Activated naive CD4-positive, alpha-beta T cell treated with Interleukin-2 at 50 U/mL for 16 hours (primary cell): ENCODE measurements at regions not wholly inside any gene's neighbourhood (a gene's known extent, or its start where the extent isn't known, plus 50 kb on each side); places are given as distances from the start of the nearest gene placed in this dataset.
"Not testable (repeated sequence)": the region's sequence is repeated elsewhere in the genome, so short reads cannot be mapped to it uniquely, and the experiment has no call there.

ENCODE experiments used
- DNase-seq: peaks from one replicate; pipeline ENCODE4 v3.0.0-alpha.2; 2020

- DNase-seq: no peak
Observed at GRCh38 chr2:446963-447530, 159.2 kb upstream of the ALKAL2 start.

DNA sequence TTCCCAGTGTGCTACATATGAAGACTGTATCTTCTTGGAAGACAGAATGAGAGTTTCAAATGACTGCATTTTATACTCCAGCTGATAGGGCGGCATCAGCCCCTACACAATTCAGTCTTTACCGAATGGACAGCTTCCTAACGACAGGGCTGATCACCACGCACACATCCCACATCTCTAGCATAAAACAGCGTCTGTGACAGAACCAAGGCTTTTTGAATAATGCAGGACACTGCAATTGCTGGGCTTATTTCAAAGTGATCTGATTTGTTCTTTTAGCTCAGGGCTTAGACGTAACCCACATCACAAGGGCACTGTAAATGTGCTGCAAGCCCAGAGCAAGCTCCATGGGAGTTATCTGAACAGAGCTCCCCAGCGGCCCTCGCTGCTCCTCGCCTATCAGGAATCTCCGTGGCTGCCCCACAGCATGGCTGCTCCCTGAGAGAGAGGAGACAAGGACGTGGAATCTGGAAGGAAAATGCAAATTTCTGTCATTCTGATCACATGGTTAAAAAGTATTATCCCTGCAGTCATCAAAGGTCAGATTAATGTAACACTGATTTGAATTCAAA is 158.5 kb upstream of the ALKAL2 start:
- DNase-seq: no peak

DNA sequence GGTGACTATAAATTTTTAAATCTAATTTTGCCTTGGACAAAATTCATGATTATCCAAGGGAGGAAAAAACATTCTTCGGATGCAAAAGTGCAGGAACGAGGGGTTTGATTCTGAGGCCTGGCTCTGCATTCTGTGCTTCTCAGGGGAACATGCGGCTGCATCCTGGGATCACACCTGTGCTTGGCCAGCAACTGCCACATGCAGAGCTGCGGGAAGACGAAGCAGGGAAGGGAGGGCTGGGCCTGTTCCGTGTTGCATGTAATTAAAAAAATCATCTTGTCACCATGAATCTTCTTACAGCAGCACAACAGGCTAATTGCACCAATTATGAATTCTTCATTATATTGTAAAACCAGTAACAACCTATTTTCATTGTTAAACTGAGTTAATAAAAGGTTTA is 158.0 kb upstream of the ALKAL2 start:
- DNase-seq: no peak

DNA sequence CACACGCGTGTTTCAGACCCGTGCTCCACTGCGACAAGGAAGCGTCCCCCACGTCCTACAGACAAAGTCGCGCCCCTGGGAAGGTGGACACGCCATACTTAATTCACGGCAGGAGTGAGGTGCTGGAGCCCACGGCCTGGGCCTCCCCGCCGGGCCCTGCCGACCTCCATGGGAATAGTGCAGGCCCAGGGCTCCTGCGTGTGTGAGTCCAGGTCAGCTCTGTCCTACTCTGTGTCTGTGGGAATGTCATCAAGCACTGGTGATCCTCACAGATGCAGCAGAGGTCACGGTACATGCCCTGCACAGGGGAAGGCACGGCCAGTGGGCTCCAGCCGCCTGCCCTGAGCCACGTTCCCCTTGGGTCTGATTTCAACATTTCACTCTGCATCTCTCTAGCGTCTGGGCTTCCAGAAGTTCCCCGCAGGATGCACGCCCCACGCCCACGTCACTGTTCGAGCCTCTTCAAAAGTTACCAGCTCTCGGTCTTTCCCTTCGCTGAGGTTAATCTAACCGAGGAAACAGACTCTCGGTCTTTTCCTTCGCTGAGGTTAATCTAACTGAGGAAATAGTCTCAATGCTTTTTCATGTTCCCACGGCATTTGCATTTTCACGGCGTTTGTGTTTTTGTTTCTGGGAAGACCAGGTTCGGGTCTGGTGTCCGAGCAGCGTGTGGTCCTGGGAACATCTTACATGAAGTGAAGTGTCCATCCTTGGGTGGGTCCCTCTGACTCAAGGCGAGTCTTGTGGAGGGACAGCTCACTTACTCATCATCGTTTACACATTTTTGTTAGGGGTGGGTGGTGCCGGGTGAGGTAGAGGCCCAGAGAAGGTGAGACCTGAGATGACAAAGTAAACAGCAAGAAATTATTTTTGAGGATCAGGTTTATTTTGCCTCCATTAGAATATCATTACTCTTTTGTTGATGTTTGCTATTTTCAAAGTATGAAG is 157.3 kb upstream of the ALKAL2 start:
- peak; percentile 7 for DNase-seq

DNA sequence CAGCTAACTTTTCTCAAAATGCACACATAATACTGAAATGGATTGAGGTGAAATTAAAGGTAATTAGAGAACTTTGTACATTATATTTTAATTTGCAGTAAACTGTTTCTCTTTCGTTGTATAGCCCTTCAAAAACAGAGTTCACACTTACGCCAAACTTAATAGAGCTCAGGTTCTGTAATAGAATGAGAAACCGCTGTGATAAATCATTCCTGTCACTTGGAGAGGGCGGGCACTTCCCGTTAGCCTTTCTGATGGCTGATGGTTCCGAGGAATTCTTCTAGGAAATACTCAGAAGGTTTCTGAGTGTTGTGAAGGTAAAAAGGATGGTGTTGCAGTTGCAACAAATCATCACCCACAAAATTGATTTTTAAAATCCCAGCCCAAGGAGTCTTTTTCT is 155.8 kb upstream of the ALKAL2 start:
- no peak for DNase-seq

DNA sequence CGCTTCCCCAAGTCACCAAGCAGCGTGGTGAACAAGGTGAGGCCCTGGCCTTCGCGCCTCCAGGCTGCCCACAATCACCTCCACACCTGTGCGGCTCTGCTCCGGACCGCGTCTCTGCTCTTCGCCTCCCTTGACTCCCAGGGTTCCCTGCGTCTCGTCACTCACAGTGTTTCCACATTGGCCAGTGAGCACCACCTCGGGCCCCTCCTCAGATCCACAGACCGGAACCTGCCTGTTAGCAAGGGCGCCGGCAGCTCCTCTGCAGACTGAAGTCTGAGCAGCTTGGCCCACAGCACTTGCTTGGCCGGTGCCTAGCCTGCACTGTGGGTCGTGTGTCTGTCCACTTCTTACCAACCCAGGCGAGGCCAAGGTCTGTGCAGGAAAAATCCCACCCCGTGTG is 155.3 kb upstream of the ALKAL2 start:
- no peak for DNase-seq

GRCh38 chr2:441258-442022 is 153.5 kb upstream of the ALKAL2 start:
- DNase-seq: no peak

DNA sequence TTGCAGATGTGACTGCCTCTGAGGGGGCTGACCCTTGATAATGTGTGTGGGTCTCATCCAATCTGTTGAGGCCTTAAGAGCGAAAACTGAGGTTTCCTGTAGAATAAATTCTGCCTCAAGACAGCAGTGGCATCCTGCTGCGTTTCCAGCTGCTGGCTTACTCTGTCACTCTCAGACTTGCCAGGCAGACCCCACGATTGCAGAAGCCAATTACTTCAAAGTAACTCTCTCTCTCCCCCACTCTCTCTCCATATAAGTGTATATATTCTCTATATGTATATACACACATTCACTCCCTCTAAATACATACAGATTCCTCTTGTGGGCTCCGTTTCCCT is 152.5 kb upstream of the ALKAL2 start:
- no peak for DNase-seq

GRCh38 chr2:439556-440402 is 151.9 kb upstream of the ALKAL2 start:
- no peak for DNase-seq

DNA sequence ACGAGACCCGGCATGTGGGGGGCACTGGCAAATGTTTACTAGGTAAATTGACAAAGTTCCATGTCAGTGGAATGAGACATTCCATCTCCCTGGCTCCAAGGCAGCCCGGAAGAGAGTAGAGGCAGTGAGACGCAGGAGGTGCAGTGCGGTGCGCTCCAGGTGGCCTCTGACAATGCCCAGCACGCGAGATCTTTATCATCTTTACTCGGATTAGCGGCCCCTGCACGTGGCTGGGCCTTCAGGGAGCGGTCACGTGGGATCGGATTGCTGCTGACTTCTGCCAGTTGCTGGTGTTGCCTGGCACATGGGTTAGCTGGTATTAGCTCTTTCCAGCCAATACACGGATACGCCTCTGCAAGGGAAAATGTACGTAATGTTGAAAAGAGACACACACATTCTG is 151.2 kb upstream of the ALKAL2 start:
- DNase-seq: no peak

DNA sequence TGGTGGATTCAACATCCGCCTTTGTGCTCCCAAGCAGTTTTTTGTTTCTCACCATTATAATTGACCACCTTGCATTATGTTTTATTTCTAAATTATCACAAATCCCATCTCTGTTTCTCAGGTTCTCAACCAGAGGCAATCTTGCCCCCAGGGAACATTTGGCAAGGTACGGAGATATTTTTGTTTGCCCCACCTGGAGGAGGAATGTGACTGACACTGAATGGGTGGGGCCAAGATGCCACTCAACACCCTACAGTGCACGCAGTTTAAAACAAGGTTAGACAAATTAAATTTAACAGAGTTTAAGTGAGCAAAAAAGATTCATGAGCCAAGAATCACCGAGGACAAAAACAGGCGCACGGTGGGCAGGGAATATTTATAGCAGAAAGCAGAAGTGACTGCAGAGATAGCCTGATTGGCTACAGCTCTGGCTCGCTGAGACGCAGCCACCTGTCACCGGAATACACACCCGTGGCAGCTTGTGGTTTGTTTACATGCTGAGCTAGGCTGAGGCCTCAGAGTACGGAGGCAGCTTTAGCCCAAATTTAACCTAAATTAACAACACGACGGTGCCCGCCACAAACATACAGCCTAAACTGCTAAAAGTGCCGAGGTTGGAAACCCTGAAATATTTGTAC is 150.0 kb upstream of the ALKAL2 start:
- DNase-seq: peak; percentile 46

DNA sequence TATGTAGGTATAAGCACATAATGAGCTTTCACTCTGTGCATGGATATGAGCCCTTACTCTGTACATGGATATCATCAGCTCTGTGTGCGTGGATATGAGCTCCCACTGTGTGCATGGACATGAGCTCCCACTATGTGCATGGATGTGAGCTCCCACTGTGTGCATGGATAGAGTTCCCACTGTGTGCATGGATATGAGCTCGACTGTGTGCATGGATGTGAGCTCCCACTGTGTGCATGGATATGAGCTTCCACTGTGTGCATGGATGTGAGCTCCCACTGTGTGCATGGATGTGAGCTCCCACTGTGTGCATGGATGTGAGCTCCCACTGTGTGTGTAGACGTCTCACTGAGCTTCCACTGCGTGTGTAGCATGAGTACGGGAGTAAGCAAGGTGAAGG is 149.3 kb upstream of the ALKAL2 start:
- DNase-seq: no peak

DNA sequence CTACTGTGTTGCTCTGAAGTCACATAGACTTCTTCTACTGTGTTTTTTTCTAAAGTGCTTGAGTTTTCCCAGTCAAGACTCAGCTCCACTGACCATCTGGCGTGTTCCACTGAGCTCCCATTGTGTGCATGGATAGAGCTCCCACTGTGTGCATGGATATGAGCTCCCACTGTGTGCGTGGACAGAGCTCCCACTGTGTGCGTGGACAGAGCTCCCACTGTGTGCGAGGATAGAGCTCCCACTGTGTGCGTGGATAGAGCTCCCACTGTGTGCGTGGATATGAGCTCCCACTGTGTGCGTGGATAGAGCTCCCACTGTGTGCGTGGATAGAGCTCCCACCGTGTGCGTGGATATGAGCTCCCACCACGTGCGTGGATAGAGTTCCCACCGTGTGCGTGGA is 148.3 kb upstream of the ALKAL2 start:
- DNase-seq: no peak

DNA sequence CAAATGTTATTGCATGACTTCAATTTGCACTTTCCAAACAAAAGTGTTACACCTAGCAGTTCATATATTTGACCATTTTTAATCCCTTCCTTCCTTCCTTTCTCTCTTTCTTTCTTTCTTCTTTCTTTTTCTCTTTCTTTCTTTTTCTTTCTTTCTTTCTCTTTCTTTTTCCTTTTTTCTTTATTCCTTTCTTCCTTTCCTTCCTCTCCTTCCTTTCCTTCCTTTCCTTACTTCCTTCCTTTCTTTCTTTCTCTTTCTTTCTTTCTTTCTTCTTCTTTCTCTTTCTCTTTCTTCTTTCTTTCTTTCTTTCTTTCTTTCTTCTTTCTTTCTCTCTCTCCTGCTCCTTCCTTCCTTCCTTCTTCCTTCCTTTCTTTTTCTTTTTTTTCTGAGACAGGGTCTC is 146.7 kb upstream of the ALKAL2 start:
- no peak for DNase-seq

GRCh38 chr2:433216-433615 is 145.3 kb upstream of the ALKAL2 start:
- DNase-seq: no peak

- DNase-seq: no peak
Observed at GRCh38 chr2:430291-431040, 142.6 kb upstream of the ALKAL2 start.

DNA sequence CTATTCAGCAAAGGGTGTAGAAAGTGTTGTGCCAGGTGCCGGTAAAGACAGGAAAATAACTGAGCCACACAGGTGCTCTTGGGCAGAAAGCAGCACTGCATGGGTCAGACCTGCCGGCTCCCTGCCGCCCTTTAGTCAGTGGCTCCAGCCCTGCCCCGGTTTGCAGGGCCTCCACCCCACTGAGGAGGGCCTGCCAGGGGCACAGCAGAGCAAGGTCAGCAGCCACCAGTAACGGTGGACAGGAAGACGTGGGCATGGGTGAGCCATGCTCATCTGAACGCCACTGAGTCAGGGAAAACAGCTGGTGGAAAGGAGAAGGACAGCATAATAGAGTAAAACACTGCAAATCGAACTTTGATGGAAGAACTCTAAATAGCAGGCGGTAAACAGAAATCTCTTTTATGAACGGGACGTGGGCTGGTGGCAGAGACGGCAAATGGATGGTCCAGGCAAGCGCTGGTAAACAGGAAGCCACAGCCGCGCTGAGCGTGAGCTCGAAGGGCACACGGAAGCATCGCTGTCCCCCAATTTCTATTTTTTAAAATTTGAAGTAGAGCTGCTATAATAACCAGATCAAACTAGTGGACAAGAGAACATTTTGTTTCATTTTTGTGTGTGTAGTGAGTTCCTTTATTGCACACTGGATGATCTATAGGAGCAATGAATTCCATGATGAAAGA is 141.8 kb upstream of the ALKAL2 start:
- no peak for DNase-seq

DNA sequence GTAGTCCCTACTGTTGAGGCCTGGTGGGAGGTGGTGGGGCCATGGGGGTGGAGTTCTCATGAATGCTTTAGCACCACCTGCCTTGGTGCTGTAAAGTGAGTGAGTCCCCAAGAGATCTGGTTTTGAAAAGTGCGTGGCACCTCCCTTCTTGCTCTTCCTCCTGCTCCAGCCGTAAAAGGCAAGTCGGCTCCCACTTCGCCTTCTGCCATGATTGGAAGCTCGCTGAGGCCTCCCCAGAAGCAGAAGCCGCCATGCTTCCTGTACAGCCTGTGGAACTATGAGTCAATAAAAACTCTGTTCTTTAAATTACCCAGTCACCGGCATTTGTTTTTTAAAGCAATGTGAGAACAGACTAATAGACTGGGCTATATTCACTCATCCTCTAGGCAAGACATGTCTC is 141.3 kb upstream of the ALKAL2 start:
- no peak for DNase-seq

GRCh38 chr2:428591-428990 is 140.7 kb upstream of the ALKAL2 start:
- DNase-seq: no peak

DNA sequence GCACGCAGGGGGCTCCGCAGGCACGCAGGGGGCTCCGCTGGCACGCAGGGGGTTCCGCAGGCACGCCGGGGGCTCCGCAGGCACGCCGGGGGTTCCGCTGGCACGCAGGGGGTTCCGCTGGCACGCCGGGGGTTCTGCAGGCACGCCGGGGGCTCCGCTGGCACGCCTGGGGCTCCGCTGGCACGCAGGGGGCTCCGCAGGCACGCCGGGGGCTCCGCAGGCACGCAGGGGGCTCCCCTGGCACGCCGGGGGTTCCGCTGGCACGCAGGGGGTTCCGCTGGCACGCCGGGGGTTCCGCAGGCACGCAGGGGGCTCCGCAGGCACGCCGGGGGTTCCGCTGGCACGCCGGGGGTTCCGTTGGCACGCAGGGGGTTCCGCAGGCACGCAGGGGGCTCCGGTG is 138.8 kb upstream of the ALKAL2 start:
- not testable (repeated sequence) for DNase-seq

DNA sequence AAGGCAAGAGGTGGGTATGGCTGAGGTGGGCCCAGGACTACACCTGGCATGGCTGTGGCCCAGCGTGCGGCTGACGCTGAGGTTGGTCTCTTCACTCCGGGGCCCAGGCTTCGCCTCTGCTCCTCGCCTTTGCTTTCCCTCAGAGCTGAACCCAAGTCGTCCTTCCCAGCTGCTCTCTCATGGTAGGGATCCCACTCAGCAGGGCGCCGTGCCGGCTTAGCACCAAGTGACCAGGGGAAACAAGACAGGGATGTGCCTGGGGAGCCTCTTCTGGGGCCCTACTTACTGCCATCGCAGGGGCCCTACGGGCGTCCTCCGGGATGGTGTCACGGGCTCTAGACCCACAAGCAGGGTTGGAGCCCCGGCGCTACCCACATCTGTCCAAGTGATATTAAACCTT is 138.1 kb upstream of the ALKAL2 start:
- no peak for DNase-seq
